ENCODE measurements at regions not wholly inside any gene's neighbourhood (a gene's known extent, or its start where the extent isn't known, plus 50 kb on each side); places are given as distances from the start of the nearest gene placed in this dataset.

- H3K4me3 ChIP-seq (ENCODE audit: low read length), result no peak overlapping the region
- H3K9ac ChIP-seq (ENCODE audit: low read length), result no peak overlapping the region
- H3F3A ChIP-seq (ENCODE audit: insufficient read depth, low read length, poor library complexity, severe bottlenecking), result no peaks in the 10 kb centered on the region
- H3K27ac ChIP-seq (ENCODE audit: low read length), result no peak overlapping the region
- H4K20me1 ChIP-seq (ENCODE audit: insufficient read depth), result no peaks in the 10 kb centered on the region
- TF ChIP-seq SMC3 (conservative IDR thresholded peaks at IDR 0.05; ENCODE audit: poor library complexity), result no peak
- TF ChIP-seq, protein P1, sequence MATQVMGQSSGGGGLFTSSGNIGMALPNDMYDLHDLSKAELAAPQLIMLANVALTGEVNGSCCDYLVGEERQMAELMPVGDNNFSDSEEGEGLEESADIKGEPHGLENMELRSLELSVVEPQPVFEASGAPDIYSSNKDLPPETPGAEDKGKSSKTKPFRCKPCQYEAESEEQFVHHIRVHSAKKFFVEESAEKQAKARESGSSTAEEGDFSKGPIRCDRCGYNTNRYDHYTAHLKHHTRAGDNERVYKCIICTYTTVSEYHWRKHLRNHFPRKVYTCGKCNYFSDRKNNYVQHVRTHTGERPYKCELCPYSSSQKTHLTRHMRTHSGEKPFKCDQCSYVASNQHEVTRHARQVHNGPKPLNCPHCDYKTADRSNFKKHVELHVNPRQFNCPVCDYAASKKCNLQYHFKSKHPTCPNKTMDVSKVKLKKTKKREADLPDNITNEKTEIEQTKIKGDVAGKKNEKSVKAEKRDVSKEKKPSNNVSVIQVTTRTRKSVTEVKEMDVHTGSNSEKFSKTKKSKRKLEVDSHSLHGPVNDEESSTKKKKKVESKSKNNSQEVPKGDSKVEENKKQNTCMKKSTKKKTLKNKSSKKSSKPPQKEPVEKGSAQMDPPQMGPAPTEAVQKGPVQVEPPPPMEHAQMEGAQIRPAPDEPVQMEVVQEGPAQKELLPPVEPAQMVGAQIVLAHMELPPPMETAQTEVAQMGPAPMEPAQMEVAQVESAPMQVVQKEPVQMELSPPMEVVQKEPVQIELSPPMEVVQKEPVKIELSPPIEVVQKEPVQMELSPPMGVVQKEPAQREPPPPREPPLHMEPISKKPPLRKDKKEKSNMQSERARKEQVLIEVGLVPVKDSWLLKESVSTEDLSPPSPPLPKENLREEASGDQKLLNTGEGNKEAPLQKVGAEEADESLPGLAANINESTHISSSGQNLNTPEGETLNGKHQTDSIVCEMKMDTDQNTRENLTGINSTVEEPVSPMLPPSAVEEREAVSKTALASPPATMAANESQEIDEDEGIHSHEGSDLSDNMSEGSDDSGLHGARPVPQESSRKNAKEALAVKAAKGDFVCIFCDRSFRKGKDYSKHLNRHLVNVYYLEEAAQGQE (IDR thresholded peaks at IDR 0.05; ENCODE audit: borderline replicate concordance), result no peak
- no peak for TF ChIP-seq EZH2 (IDR thresholded peaks at IDR 0.05; ENCODE audit: borderline replicate concordance, insufficient read depth, low read length, poor library complexity, severe bottlenecking)
- TF ChIP-seq CTCF (IDR thresholded peaks at IDR 0.05; ENCODE audit: poor library complexity, severe bottlenecking), result no peak
- TF ChIP-seq POLR2AphosphoS5 (IDR thresholded peaks at IDR 0.05), result no peak
- no peak overlapping the region for H2AFZ ChIP-seq (ENCODE audit: low read depth, low read length)
- H3K36me3 ChIP-seq (ENCODE audit: insufficient read depth, low read length), result no peaks in the 10 kb centered on the region
- no peaks in the 10 kb centered on the region for H3K9me2 ChIP-seq (ENCODE audit: insufficient read depth, low read length)
- H3K9me3 ChIP-seq (ENCODE audit: low read length), result no peaks in the 10 kb centered on the region
- H3K27me3 ChIP-seq (ENCODE audit: insufficient read depth, low read depth, low read length), result no peaks in the 10 kb centered on the region
- H3K79me2 ChIP-seq (replicated peaks; ENCODE audit: insufficient read depth, low read length), result no peaks in the 10 kb centered on the region
- no peak overlapping the region for H3K4me2 ChIP-seq (ENCODE audit: low read length)
Observed at GRCh38 chr14:87783071-87783470, 209.9 kb downstream of the GALC start.

DNA sequence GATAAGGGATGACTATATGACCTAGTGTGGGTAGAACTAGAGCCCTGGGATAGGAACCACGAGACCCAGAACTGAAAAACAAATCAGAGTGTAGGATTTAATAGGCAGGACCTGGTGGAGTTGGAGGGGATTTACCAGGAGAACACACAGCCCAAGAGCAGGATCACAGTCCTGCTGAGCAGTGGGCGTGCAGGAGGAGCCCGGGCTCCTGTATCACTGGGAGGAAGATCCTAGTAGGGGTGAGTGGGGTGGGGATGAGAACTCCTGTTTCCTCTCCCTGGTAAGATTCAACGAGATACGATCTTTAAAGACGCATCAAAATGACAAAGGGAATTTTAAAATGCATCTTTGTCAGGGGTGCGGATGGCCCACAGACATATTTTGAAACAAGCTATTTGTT lies 220.1 kb downstream of the GALC start:
- no peaks in the 10 kb centered on the region for H4K20me1 ChIP-seq (ENCODE audit: insufficient read depth)
- H3K4me2 ChIP-seq (ENCODE audit: low read length), result no peak overlapping the region
- no peaks in the 10 kb centered on the region for H3K36me3 ChIP-seq (ENCODE audit: insufficient read depth, low read length)
- H3K9ac ChIP-seq (ENCODE audit: low read length), result no peak overlapping the region
- H3K9me3 ChIP-seq (ENCODE audit: low read length), result peaks cover 3% of the 10 kb centered on the region
- no peaks in the 10 kb centered on the region for H3K9me2 ChIP-seq (ENCODE audit: insufficient read depth, low read length)
- H3K27me3 ChIP-seq (ENCODE audit: insufficient read depth, low read depth, low read length), result no peaks in the 10 kb centered on the region
- no peak overlapping the region for H3K27ac ChIP-seq (ENCODE audit: low read length)
- no peak for TF ChIP-seq POLR2AphosphoS5 (IDR thresholded peaks at IDR 0.05)
- TF ChIP-seq, protein P1 (IDR thresholded peaks at IDR 0.05; ENCODE audit: borderline replicate concordance), result no peak
- TF ChIP-seq SMC3 (conservative IDR thresholded peaks at IDR 0.05; ENCODE audit: poor library complexity), result no peak
- TF ChIP-seq CTCF (IDR thresholded peaks at IDR 0.05; ENCODE audit: poor library complexity, severe bottlenecking), result no peak
- TF ChIP-seq EP300 (conservative IDR thresholded peaks at IDR 0.05; ENCODE audit: poor library complexity, severe bottlenecking), result no peak
- TF ChIP-seq RAD21 (conservative IDR thresholded peaks at IDR 0.05), result no peak
- no peak for TF ChIP-seq MXI1 (conservative IDR thresholded peaks at IDR 0.05; ENCODE audit: poor library complexity, severe bottlenecking)
- TF ChIP-seq TAF1 (IDR thresholded peaks at IDR 0.05; ENCODE audit: low read depth), result no peak
- TF ChIP-seq EZH2 (IDR thresholded peaks at IDR 0.05; ENCODE audit: borderline replicate concordance, insufficient read depth, low read length, poor library complexity, severe bottlenecking), result no peak
- H3K4me3 ChIP-seq (ENCODE audit: low read length), result no peak overlapping the region
- H3F3A ChIP-seq (ENCODE audit: insufficient read depth, low read length, poor library complexity, severe bottlenecking), result no peaks in the 10 kb centered on the region
- H2AFZ ChIP-seq (ENCODE audit: low read depth, low read length), result no peak overlapping the region
- no peaks in the 10 kb centered on the region for H3K79me2 ChIP-seq (replicated peaks; ENCODE audit: insufficient read depth, low read length)
